ENCODE measurements at regions not wholly inside any gene's neighbourhood (a gene's known extent, or its start where the extent isn't known, plus 50 kb on each side); places are given as distances from the start of the nearest gene placed in this dataset.

DNA sequence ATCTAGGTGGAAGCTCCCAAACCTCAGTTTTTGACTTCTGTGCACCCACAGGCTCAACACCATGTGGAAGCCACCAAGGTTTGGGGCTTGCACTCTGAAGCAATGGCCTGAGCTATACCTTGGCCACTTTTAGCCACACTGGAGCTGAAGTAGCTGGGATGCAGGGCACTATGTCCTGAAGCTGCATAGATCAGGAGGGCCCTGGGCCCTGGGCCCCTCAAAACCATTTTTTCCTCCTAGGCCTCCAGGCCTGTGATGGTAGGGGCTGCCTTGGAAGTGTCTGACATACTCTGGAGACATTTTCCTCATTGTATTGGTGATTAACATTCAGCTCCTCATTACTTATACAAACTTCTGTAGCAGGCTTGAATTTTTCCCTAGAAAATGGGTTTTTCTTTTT lies 273.7 kb downstream of the FGF9 start:
- Histone ChIP-seq H3K4me1 (ENCODE audit: control insufficient read depth, low read depth, low read length) (no peaks in the 10 kb centered on the region), H3K27me3 (ENCODE audit: control insufficient read depth, insufficient read depth, low read length) (no peaks in the 10 kb centered on the region), H3K36me3 (ENCODE audit: control insufficient read depth, low read depth, low read length) (no peaks in the 10 kb centered on the region), H3K27ac (ENCODE audit: low read length) (no peak overlapping the region), H3K9me3 (ENCODE audit: control insufficient read depth, low read depth, low read length) (peaks cover 14% of the 10 kb centered on the region), H3K4me3 (ENCODE audit: low read length) (no peak overlapping the region), H3K9ac (ENCODE audit: low read length) (no peak overlapping the region)

- no peak overlapping the region for H3K4me3 ChIP-seq (ENCODE audit: low read length)
- H3K27ac ChIP-seq (ENCODE audit: low read length): no peak overlapping the region
- H3K9me3 ChIP-seq (ENCODE audit: control insufficient read depth, low read depth, low read length): peaks cover 14% of the 10 kb centered on the region
- no peak overlapping the region for H3K9ac ChIP-seq (ENCODE audit: low read length)
- no peaks in the 10 kb centered on the region for H3K4me1 ChIP-seq (ENCODE audit: control insufficient read depth, low read depth, low read length)
- H3K36me3 ChIP-seq (ENCODE audit: control insufficient read depth, low read depth, low read length): no peaks in the 10 kb centered on the region
- H3K27me3 ChIP-seq (ENCODE audit: control insufficient read depth, insufficient read depth, low read length): no peaks in the 10 kb centered on the region
Observed at GRCh38 chr13:21945195-21945594, 274.3 kb downstream of the FGF9 start.

GRCh38 chr13:21946964-21947363 lies 276.1 kb downstream of the FGF9 start:
- Histone ChIP-seq H3K4me1 (ENCODE audit: control insufficient read depth, low read depth, low read length) (no peaks in the 10 kb centered on the region), H3K4me3 (ENCODE audit: low read length) (no peak overlapping the region), H3K9me3 (ENCODE audit: control insufficient read depth, low read depth, low read length) (peaks cover 14% of the 10 kb centered on the region), H3K36me3 (ENCODE audit: control insufficient read depth, low read depth, low read length) (no peaks in the 10 kb centered on the region), H3K9ac (ENCODE audit: low read length) (no peak overlapping the region), H3K27me3 (ENCODE audit: control insufficient read depth, insufficient read depth, low read length) (no peaks in the 10 kb centered on the region), H3K27ac (ENCODE audit: low read length) (no peak overlapping the region)

DNA sequence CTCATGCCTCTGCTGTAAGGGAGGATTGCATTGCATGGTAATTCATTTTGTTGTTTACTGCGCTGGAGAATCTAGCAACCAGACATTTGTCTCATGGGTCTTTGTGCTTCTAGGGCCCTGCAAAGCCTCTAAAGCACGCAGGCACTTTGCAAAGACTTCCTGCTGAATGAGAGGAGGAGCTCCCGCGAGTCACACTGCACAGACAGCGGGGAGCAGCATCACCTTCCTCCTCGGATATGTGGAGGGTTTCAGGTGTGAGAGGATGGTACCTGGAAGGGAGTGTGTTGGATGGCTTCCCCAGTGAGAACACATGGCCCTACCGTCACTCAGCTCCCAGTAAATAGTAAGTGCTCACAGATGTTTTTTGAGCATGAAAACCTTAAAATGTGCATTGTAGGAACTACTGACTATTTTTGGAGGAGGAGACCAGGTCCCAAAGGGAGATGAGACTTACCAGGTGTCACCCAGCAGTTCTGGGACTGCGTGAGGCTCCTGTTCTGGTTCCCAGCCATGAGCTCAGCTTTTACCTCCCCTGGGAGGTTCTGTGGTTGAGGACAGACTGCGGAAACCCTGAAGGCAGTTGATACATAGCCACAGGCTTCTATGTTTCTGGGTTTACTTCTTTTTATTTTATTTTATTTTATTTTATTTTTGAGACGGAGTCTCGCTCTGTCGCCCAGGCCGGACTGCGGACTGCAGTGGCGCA lies 278.0 kb downstream of the FGF9 start:
- H3K36me3 ChIP-seq (ENCODE audit: control insufficient read depth, low read depth, low read length): no peaks in the 10 kb centered on the region
- H3K27ac ChIP-seq (ENCODE audit: low read length): no peak overlapping the region
- peaks cover 11% of the 10 kb centered on the region for H3K9me3 ChIP-seq (ENCODE audit: control insufficient read depth, low read depth, low read length)
- H3K9ac ChIP-seq (ENCODE audit: low read length): no peak overlapping the region
- H3K27me3 ChIP-seq (ENCODE audit: control insufficient read depth, insufficient read depth, low read length): no peaks in the 10 kb centered on the region
- no peak overlapping the region for H3K4me3 ChIP-seq (ENCODE audit: low read length)
- H3K4me1 ChIP-seq (ENCODE audit: control insufficient read depth, low read depth, low read length): no peaks in the 10 kb centered on the region

GRCh38 chr13:21949818-21950429 lies 279.1 kb downstream of the FGF9 start:
- Histone ChIP-seq H3K4me1 (ENCODE audit: control insufficient read depth, low read depth, low read length) (no peaks in the 10 kb centered on the region), H3K36me3 (ENCODE audit: control insufficient read depth, low read depth, low read length) (no peaks in the 10 kb centered on the region), H3K27ac (ENCODE audit: low read length) (no peak overlapping the region)

GRCh38 chr13:21956666-21957065 lies 285.8 kb downstream of the FGF9 start:
- no peaks in the 10 kb centered on the region for H3K36me3 ChIP-seq (ENCODE audit: control insufficient read depth, low read depth, low read length)
- H3K9me3 ChIP-seq (ENCODE audit: control insufficient read depth, low read depth, low read length): no peaks in the 10 kb centered on the region
- no peak overlapping the region for H3K4me3 ChIP-seq (ENCODE audit: low read length)
- H3K9ac ChIP-seq (ENCODE audit: low read length): no peak overlapping the region
- H3K27ac ChIP-seq (ENCODE audit: low read length): no peak overlapping the region
- no peaks in the 10 kb centered on the region for H3K27me3 ChIP-seq (ENCODE audit: control insufficient read depth, insufficient read depth, low read length)
- H3K4me1 ChIP-seq (ENCODE audit: control insufficient read depth, low read depth, low read length): no peaks in the 10 kb centered on the region

More at GRCh38 chr13:21949818-21950429, 279.1 kb downstream of the FGF9 start:
- Histone ChIP-seq H3K4me3 (ENCODE audit: low read length) (no peak overlapping the region), H3K9me3 (ENCODE audit: control insufficient read depth, low read depth, low read length) (peaks cover 6% of the 10 kb centered on the region), H3K27me3 (ENCODE audit: control insufficient read depth, insufficient read depth, low read length) (no peaks in the 10 kb centered on the region), H3K9ac (ENCODE audit: low read length) (no peak overlapping the region)

- H3K4me3 ChIP-seq (ENCODE audit: low read length): no peak overlapping the region
- no peaks in the 10 kb centered on the region for H3K27me3 ChIP-seq (ENCODE audit: control insufficient read depth, insufficient read depth, low read length)
- no peaks in the 10 kb centered on the region for H3K4me1 ChIP-seq (ENCODE audit: control insufficient read depth, low read depth, low read length)
- no peak overlapping the region for H3K27ac ChIP-seq (ENCODE audit: low read length)
- no peaks in the 10 kb centered on the region for H3K36me3 ChIP-seq (ENCODE audit: control insufficient read depth, low read depth, low read length)
- no peak overlapping the region for H3K9ac ChIP-seq (ENCODE audit: low read length)
- no peaks in the 10 kb centered on the region for H3K9me3 ChIP-seq (ENCODE audit: control insufficient read depth, low read depth, low read length)
Observed at GRCh38 chr13:21957833-21958232, 287.0 kb downstream of the FGF9 start.

DNA sequence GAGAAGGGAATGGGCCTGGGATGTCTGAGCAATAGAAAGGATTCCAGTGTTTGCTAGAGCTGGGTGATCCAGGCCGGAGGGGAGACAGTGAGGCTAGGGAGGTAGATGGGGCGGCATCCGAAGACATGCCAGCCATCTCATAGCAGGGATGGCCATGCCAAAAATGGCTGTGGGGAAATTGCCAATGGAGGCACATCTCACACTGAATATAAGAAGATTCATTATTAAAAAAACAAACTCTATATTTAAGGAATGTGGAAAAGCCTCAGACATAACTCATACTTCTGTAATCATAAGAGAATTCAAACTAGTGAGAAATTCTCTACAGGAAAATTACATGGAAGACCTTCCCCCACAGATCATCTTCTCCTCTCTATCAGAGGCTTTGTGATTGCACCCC lies 289.2 kb downstream of the FGF9 start:
- no peaks in the 10 kb centered on the region for H3K4me1 ChIP-seq (ENCODE audit: control insufficient read depth, low read depth, low read length)
- no peaks in the 10 kb centered on the region for H3K36me3 ChIP-seq (ENCODE audit: control insufficient read depth, low read depth, low read length)
- H3K4me3 ChIP-seq (ENCODE audit: low read length): no peak overlapping the region
- H3K9me3 ChIP-seq (ENCODE audit: control insufficient read depth, low read depth, low read length): no peaks in the 10 kb centered on the region
- no peak overlapping the region for H3K27ac ChIP-seq (ENCODE audit: low read length)
- no peak overlapping the region for H3K9ac ChIP-seq (ENCODE audit: low read length)
- H3K27me3 ChIP-seq (ENCODE audit: control insufficient read depth, insufficient read depth, low read length): no peaks in the 10 kb centered on the region

DNA sequence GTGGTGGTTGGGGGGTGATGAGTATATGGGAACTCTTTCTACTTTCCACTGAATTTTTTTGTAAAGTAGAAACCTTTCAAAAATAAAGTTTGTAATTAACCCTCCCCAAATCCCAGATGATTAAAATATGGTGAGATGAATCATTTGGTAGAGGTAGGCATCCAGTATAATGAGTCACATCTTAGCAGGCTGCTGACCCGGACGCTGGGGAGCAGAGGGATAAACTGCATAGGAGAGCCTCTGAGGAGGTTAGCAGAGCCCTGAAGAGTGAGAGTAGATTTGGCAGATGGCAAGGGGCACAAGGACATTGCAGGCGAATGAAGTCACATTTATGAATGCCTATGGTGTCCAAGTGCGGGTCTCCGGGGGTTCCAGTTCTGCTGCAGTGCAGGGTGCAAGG lies 293.8 kb downstream of the FGF9 start:
- Histone ChIP-seq H3K27ac (ENCODE audit: low read length) (no peak overlapping the region), H3K4me1 (ENCODE audit: control insufficient read depth, low read depth, low read length) (no peaks in the 10 kb centered on the region), H3K9me3 (ENCODE audit: control insufficient read depth, low read depth, low read length) (no peaks in the 10 kb centered on the region), H3K4me3 (ENCODE audit: low read length) (no peak overlapping the region), H3K27me3 (ENCODE audit: control insufficient read depth, insufficient read depth, low read length) (no peaks in the 10 kb centered on the region), H3K9ac (ENCODE audit: low read length) (no peak overlapping the region), H3K36me3 (ENCODE audit: control insufficient read depth, low read depth, low read length) (no peaks in the 10 kb centered on the region)

GRCh38 chr13:21965095-21965494 lies 294.2 kb downstream of the FGF9 start:
- Histone ChIP-seq H3K4me3 (ENCODE audit: low read length) (no peak overlapping the region), H3K4me1 (ENCODE audit: control insufficient read depth, low read depth, low read length) (no peaks in the 10 kb centered on the region), H3K27ac (ENCODE audit: low read length) (no peak overlapping the region)

GRCh38 chr13:21966014-21966413 lies 295.1 kb downstream of the FGF9 start:
- no peaks in the 10 kb centered on the region for H3K36me3 ChIP-seq (ENCODE audit: control insufficient read depth, low read depth, low read length)
- no peaks in the 10 kb centered on the region for H3K27me3 ChIP-seq (ENCODE audit: control insufficient read depth, insufficient read depth, low read length)
- no peaks in the 10 kb centered on the region for H3K9me3 ChIP-seq (ENCODE audit: control insufficient read depth, low read depth, low read length)
- H3K9ac ChIP-seq (ENCODE audit: low read length): no peak overlapping the region
- no peaks in the 10 kb centered on the region for H3K4me1 ChIP-seq (ENCODE audit: control insufficient read depth, low read depth, low read length)
- H3K27ac ChIP-seq (ENCODE audit: low read length): no peak overlapping the region
- no peak overlapping the region for H3K4me3 ChIP-seq (ENCODE audit: low read length)

More at GRCh38 chr13:21965095-21965494, 294.2 kb downstream of the FGF9 start:
- H3K36me3 ChIP-seq (ENCODE audit: control insufficient read depth, low read depth, low read length): no peaks in the 10 kb centered on the region
- no peaks in the 10 kb centered on the region for H3K9me3 ChIP-seq (ENCODE audit: control insufficient read depth, low read depth, low read length)
- no peaks in the 10 kb centered on the region for H3K27me3 ChIP-seq (ENCODE audit: control insufficient read depth, insufficient read depth, low read length)
- no peak overlapping the region for H3K9ac ChIP-seq (ENCODE audit: low read length)

DNA sequence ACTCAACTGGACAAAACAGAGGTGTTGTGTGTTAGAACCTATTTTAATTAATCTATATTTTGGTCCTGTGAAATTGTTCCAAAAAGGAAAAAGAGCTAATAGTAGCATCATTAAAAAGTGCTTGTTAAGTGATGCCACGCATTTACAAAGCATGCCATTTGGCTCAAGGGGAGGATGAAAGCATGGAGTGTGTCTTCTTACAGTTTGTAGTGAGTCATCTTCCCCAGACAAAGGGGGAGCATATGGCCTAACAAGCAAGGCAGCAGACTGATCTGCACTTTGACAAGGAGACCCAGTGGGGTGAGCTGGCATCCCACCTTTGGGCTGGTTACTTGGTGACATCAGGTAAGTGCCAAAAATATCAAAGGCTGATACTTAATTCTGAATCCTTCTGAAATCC lies 297.0 kb downstream of the FGF9 start:
- Histone ChIP-seq H3K27ac (ENCODE audit: low read length) (no peak overlapping the region), H3K9ac (ENCODE audit: low read length) (no peak overlapping the region), H3K27me3 (ENCODE audit: control insufficient read depth, insufficient read depth, low read length) (no peaks in the 10 kb centered on the region), H3K9me3 (ENCODE audit: control insufficient read depth, low read depth, low read length) (no peaks in the 10 kb centered on the region), H3K4me1 (ENCODE audit: control insufficient read depth, low read depth, low read length) (no peaks in the 10 kb centered on the region), H3K4me3 (ENCODE audit: low read length) (no peak overlapping the region), H3K36me3 (ENCODE audit: control insufficient read depth, low read depth, low read length) (no peaks in the 10 kb centered on the region)
